BJ (cell line): ENCODE measurements at regions not wholly inside any gene's neighbourhood (a gene's known extent, or its start where the extent isn't known, plus 50 kb on each side); places are given as distances from the start of the nearest gene placed in this dataset.

Experiments
- CTCF ChIA-PET: fragments of 350-600 bp; formaldehyde crosslinking; extraction: SDS; loops from one replicate; lab custom pipeline; 2021; ENCODE audit warnings: antibody characterized with exemption, inconsistent platforms; lab: Yijun Ruan, JAX
- POLR2A ChIA-PET: fragments of 300-600 bp; sonication (Branson Sonifier 250); formaldehyde crosslinking; extraction: SDS; loops from one replicate; lab custom pipeline; 2021; ENCODE audit warnings: antibody characterized with exemption; lab: Charles Lee
- DNase-seq: peaks from one replicate; pipeline ENCODE4 v3.0.0-alpha.2; 2011; ENCODE audit warnings: low read depth
- H3K27me3 ChIP-seq: 2 replicates; pipeline ENCODE4 v1.6.0; 2011; ENCODE audit warnings: low read length; ENCODE audit not compliant: control insufficient read depth, insufficient read depth
- H3K36me3 ChIP-seq: 2 replicates; pipeline ENCODE4 v1.5.1; 2011; ENCODE audit warnings: low read length; ENCODE audit not compliant: control insufficient read depth, insufficient read depth
- H3K4me3 ChIP-seq: 2 replicates; pipeline ENCODE4 v1.5.1; 2011; ENCODE audit warnings: low read depth, mild to moderate bottlenecking, control low read depth, low read length
- CTCF ChIP-seq: IDR thresholded peaks from 2 replicates; pipeline ENCODE4 v1.5.1; 2011; ENCODE audit warnings: low read depth, mild to moderate bottlenecking, control low read depth, inconsistent platforms, low read length, moderate library complexity; ENCODE audit not compliant: insufficient read depth

- no peaks in the 10 kb centered on the region for H3K27me3 ChIP-seq
- TF ChIP-seq CTCF, result no peak
- DNase-seq, result no peak
- ChIA-PET POLR2A (no interaction called here), CTCF (interaction anchor here (1.4 to 2.0 kb wide), 3 partner anchors 10 to 421 kb away, joined by 3 to 5 read pairs (median 4); no protein-coding TSS in a partner anchor)
- H3K36me3 ChIP-seq, result no peaks in the 10 kb centered on the region
- H3K4me3 ChIP-seq, result no peak overlapping the region
Measured at GRCh38 chr16:14344292-14344691, 273.2 kb downstream of the MRTFB start.

DNA sequence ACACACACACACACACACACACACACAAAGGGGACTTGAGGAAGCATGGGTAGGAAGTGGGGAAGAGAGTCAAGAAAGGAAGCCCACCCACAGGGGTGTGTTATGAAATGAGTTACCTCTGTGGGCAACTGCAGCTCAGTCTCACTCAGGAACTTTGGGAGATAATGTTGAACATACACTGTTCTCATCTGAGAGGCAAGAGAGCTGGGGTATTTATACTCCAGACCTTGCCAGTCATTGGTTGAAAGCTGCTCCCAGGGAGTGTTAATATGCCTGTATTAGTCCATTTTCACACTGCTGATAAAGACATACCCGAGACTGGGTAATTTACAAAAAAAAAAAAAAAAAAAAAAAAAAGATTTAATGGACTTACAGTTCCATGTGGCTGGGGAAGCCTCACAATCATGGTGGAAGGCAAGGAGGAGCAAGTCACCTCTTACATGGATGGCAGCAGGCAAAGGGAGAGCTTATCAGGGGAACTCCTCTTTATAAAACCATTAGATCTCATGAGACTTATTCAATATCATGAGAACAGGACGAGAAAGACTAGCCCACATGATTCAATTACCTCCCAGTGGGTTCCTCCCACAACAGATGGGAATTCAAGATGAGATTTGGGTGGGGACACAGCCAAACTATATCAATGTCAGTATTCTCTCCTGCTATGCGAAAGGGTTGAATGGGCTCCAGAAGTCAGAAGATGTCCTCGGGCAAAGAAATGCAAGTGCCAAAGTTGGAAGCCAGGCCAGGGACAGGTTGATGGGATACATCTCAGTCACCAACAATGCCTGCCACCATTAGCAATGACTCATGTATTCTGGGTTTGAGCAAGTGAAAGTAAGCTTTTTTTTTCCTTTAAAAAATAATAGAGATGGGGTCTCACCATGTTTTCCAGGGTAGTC, 270.5 kb downstream of the MRTFB start:
- no peak for DNase-seq
- H3K4me3 ChIP-seq, result no peak overlapping the region
- POLR2A ChIA-PET, result no interaction called here
- H3K36me3 ChIP-seq, result no peaks in the 10 kb centered on the region
- no peaks in the 10 kb centered on the region for H3K27me3 ChIP-seq
- no peak for TF ChIP-seq CTCF
- CTCF ChIA-PET, result interaction anchor here (0.7 to 0.8 kb wide), 2 partner anchors 19 to 187 kb away, joined by 3 to 5 read pairs; no protein-coding TSS in a partner anchor

DNA sequence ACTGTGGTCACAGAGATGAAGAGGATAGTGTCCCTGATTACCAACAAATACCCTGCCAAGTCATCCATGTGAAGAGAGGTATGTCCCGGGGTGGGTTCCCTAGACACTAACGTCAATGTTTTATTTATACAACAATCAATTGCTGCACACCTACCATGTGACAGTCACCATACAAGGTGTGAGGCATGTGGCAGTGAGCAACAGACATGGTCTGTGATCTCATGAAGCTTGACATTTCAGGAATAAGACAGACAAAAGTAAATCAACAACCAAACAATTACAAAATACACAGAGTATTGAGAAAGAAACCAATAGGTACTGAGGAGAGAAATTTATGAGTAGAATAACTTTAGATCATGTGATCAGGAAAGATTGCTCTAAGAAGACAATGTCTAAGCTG, 268.6 kb downstream of the MRTFB start:
- Histone ChIP-seq H3K4me3 (no peak overlapping the region), H3K27me3 (no peaks in the 10 kb centered on the region), H3K36me3 (no peaks in the 10 kb centered on the region)
- DNase-seq, result no peak
- CTCF ChIA-PET, result no interaction called here
- POLR2A ChIA-PET, result no interaction called here
- no peak for TF ChIP-seq CTCF

- CTCF ChIA-PET, result no interaction called here
- POLR2A ChIA-PET, result no interaction called here
- no peak overlapping the region for H3K4me3 ChIP-seq
Measured at GRCh38 chr16:14338969-14339368, 267.9 kb downstream of the MRTFB start.

DNA sequence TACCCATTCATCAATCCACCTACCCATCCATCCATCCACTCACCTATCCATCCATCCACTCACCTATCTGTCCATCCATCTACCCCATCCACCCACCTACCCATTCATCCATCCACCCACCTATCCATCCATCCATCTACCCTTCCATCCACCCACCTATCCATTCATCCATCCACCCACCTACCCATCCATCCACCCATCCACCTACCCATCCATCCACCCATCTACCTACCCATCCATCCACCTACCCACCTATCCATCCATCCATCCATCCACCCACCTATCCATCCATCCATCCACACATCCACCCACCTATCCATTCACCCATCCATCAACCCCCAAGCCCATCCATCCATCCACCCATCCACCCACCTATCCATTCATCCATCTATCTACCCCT, 267.1 kb downstream of the MRTFB start:
- POLR2A ChIA-PET, result no interaction called here
- no peak for DNase-seq
- no peak for TF ChIP-seq CTCF
- Histone ChIP-seq H3K27me3 (no peaks in the 10 kb centered on the region), H3K36me3 (no peaks in the 10 kb centered on the region), H3K4me3 (no peak overlapping the region)
- CTCF ChIA-PET, result no interaction called here

More at GRCh38 chr16:14338969-14339368, 267.9 kb downstream of the MRTFB start:
- TF ChIP-seq CTCF, result no peak
- DNase-seq, result no peak
- Histone ChIP-seq H3K27me3 (no peaks in the 10 kb centered on the region), H3K36me3 (no peaks in the 10 kb centered on the region)
